ENCODE measurements at regions not wholly inside any gene's neighbourhood (a gene's known extent, or its start where the extent isn't known, plus 50 kb on each side); places are given as distances from the start of the nearest gene placed in this dataset.

DNA sequence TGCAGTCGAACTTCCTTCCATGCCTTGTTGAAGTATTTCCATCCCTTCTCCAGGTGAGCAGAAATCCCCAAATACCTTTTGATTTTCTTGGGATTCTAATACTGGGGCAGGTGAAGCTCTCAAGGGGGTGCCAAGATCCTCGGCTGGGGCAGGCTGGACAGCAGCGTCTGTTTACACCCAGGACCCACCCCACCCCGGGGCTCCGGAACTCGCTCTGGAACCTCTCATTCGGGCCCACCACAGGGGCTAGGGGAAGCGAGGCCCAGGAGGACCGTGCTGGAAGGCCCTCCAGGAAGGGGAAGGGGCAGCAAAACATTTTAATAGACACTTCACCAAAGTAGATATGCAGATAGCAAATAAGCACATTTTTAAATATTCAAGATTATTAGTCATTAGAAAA lies 161.9 kb upstream of the GORAB start:
- TF ChIP-seq POLR2AphosphoS5 (IDR thresholded peaks at IDR 0.05), result no peak
- TF ChIP-seq, protein P1, sequence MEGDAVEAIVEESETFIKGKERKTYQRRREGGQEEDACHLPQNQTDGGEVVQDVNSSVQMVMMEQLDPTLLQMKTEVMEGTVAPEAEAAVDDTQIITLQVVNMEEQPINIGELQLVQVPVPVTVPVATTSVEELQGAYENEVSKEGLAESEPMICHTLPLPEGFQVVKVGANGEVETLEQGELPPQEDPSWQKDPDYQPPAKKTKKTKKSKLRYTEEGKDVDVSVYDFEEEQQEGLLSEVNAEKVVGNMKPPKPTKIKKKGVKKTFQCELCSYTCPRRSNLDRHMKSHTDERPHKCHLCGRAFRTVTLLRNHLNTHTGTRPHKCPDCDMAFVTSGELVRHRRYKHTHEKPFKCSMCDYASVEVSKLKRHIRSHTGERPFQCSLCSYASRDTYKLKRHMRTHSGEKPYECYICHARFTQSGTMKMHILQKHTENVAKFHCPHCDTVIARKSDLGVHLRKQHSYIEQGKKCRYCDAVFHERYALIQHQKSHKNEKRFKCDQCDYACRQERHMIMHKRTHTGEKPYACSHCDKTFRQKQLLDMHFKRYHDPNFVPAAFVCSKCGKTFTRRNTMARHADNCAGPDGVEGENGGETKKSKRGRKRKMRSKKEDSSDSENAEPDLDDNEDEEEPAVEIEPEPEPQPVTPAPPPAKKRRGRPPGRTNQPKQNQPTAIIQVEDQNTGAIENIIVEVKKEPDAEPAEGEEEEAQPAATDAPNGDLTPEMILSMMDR (IDR thresholded peaks at IDR 0.05), result no peak
- TF ChIP-seq POLR2A (IDR thresholded peaks at IDR 0.05), result no peak
- no peak for TF ChIP-seq EP300 (IDR thresholded peaks at IDR 0.05)
- intact Hi-C loops (cut with DNase I), result no loop called here
- no peaks in the 10 kb centered on the region for H3K4me1 ChIP-seq
- no peak for DNase-seq
- no peaks in the 10 kb centered on the region for H3K36me3 ChIP-seq
- H3K4me3 ChIP-seq, result no peak overlapping the region
- WGBS, 2 donors, result 89 to 92% methylated on average over 9 of the region's 9 CpGs
- no peaks in the 10 kb centered on the region for H3K27me3 ChIP-seq
- H3K27ac ChIP-seq, result no peak overlapping the region
- H3K9me3 ChIP-seq, result peaks cover 0 to 2% (median 0%) of the 10 kb centered on the region in 4 donors

DNA sequence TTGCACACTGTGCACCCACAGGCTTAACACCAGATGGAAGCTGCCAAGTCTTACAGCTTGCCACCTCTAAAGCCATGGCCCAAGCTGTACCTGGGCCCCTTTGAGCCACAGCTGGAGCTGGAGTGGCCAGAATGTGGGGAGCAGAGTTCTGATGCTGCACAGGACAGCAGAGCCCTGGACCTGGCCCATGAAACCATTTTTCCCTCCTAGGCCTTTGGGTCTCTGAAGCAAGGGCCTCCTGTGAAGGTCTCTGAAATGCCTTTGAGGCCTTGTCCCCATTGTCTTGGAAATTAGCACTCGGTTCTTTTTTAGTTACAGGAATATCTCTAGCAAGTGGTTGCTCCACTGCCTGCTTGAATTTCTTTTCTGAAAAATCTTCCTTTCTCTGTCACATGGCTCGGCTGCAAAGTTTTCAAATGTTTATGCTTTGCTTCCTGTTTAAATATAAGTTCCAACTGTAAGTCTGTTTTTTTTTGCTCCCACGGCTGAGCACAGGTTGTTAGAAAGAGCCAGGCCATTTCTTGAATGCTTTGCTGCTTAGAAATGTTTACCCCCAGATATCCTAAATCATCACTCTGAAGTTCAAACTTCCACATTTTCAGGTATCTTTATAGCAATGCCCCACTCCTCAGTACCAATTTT lies 156.8 kb upstream of the GORAB start:
- Histone ChIP-seq H3K36me3 (no peaks in the 10 kb centered on the region), H3K4me1 (no peaks in the 10 kb centered on the region), H3K9me3 (no peaks in the 10 kb centered on the region), H3K27ac (no peak overlapping the region), H3K27me3 (no peaks in the 10 kb centered on the region), H3K4me3 (no peak overlapping the region)
- 67 to 68% methylated on average over 3 of the region's 3 CpGs for WGBS, 2 donors
- DNase-seq, result no peak
- intact Hi-C loops (cut with DNase I), result no loop called here
- no peak for TF ChIP-seq POLR2AphosphoS5 (IDR thresholded peaks at IDR 0.05)
- no peak for TF ChIP-seq POLR2A (IDR thresholded peaks at IDR 0.05)
- TF ChIP-seq, protein P1 (IDR thresholded peaks at IDR 0.05), result no peak

DNA sequence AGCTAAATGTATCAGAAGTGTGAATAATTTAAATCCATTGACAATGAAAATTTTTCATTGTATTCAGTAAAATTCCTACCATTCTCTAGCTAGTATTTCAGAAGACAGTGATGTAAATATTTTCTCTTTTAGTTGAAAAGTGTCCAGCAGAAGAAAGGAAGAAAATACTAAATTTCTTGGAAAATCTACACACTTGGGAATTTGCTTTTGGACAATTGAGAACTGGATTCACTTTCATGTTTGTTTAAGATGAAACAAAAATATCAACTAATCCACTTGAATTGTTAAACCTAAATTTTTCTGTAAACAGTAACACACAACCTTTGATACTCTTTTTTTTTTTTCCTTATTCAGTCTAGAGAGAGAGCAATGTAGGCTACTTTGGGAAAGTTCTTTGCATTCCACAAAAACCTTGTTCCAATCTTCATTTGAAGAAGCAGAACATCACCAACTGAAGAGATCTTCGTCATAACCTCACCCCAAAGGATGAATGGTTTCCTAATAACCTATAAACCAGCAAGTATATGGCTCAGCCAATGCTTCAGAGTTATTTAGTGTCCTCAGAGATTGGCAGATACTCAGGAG lies 155.1 kb upstream of the GORAB start:
- H3K4me1 ChIP-seq, result no peaks in the 10 kb centered on the region
- H3K36me3 ChIP-seq, result no peaks in the 10 kb centered on the region
- H3K9me3 ChIP-seq, result no peaks in the 10 kb centered on the region
- H3K27ac ChIP-seq, result no peak overlapping the region
- WGBS, 2 donors, result 0 to 27% methylated on average over 1 of the region's 1 CpG
- H3K27me3 ChIP-seq, result no peaks in the 10 kb centered on the region
- no peak for DNase-seq
- TF ChIP-seq POLR2A (IDR thresholded peaks at IDR 0.05) (no peak), EP300 (IDR thresholded peaks at IDR 0.05) (no peak), POLR2AphosphoS5 (IDR thresholded peaks at IDR 0.05) (no peak)
- TF ChIP-seq, protein P1 (IDR thresholded peaks at IDR 0.05), result no peak
- intact Hi-C loops (cut with DNase I), result no loop called here
- no peak overlapping the region for H3K4me3 ChIP-seq

DNA sequence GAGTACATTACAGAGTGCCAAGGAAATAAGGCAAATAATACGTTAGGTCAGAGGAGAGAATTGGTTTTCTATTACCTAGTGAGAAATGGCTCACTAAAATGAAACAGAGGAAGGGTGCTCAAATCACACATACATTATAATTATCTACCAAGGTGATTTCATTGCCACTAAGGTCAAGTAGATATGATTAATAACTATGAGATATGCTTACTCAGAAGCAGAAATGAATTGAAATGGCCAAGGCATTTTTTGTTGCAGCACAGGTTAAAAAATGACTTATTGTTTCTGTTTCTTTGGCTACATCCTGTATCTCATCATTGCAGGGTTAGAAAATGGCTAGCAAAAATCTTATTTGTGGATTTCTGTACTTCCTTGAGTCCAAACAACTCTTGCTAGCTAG lies 154.5 kb upstream of the GORAB start:
- no peaks in the 10 kb centered on the region for H3K9me3 ChIP-seq
- H3K4me1 ChIP-seq, result no peaks in the 10 kb centered on the region
- no peaks in the 10 kb centered on the region for H3K36me3 ChIP-seq
- H3K27me3 ChIP-seq, result no peaks in the 10 kb centered on the region
- TF ChIP-seq POLR2A (IDR thresholded peaks at IDR 0.05), result no peak
- TF ChIP-seq POLR2AphosphoS5 (IDR thresholded peaks at IDR 0.05), result no peak
- TF ChIP-seq, protein P1 (IDR thresholded peaks at IDR 0.05), result no peak
- TF ChIP-seq EP300 (IDR thresholded peaks at IDR 0.05), result no peak
- H3K4me3 ChIP-seq, result no peak overlapping the region
- no peak overlapping the region for H3K27ac ChIP-seq
- intact Hi-C loops (cut with DNase I), result no loop called here
- no peak for DNase-seq
- WGBS, 2 donors, result 64 to 86% methylated on average over 1 of the region's 1 CpG
